GM18502 (cell line): ENCODE measurements at regions not wholly inside any gene's neighbourhood (a gene's known extent, or its start where the extent isn't known, plus 50 kb on each side); places are given as distances from the start of the nearest gene placed in this dataset.

ENCODE experiments used
- ATAC-seq: cut with Tn5 transposase; IDR thresholded peaks from one replicate; pipeline ENCODE4 v1.9.1; 2021; ENCODE audit warnings: mild to moderate bottlenecking; ENCODE audit not compliant: unreplicated experiment, poor library complexity

DNA sequence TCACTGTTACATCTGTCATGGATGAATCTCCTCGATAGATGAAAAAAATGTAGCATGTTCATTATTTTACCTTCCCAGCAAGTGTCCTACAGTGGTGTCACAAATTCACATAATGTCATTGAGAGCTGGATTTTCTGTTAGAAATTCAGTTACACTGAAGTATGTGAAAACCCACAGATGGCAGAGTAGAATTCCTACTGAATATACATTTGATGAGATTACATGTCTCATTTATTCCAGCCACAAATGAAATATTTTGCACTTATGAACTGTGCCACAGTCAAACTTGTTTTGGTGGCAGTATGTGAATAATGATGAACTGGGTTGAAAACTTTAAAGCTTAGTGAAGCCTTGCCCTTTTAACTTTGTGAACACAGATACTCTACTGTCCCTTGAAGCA lies 301.9 kb upstream of the DPYD start:
- ATAC-seq, result no peak

DNA sequence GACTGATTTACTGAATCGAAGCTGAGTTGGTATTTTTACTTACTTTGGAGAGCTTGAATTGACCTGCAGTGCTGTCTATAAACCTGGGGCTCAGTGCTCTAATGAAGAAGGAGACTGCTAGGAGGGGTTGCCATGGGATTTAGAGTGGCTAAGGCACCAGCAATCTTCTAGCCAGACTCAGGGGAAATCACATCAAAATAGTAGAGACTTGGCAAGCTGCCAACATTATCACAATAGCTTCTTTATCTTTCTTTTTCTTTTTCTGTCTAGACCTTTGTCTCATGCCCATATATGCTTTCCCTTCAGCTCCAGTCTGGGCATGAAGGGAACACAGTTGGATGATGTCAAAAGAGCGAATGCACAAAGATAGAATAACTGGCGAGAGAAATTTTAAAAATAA lies 301.1 kb upstream of the DPYD start:
- no peak for ATAC-seq

GRCh38 chr1:98217601-98218000 lies 296.8 kb upstream of the DPYD start:
- ATAC-seq, result no peak

GRCh38 chr1:98216304-98216703 lies 295.5 kb upstream of the DPYD start:
- ATAC-seq, result no peak

DNA sequence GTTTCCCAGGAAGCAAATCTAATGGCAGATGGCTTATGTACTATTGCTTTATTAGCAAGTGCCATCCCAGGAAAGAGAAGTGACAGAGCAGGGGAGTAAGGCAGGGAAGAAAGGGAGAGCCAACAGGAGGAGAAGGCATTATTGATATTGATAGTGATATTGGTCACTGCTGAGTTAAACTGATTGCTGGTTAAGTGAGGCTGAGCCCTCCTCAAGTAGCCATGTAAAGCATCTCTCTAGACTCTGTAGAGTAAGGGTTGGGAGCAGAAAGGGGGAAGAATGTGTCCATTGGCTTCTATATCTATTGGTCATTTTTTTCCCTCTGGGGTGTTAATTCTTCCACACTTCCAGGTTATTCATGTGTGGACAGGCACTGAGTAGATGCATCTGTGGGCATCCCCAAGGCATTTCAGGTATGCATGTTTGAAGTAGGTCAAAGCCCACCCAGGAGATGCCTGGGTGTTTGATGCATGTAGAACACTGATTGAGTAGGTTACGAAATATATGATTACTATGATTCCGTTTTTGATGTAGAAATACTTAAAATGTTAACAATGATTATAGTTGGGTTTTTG lies 290.5 kb upstream of the DPYD start:
- ATAC-seq, result no peak

DNA sequence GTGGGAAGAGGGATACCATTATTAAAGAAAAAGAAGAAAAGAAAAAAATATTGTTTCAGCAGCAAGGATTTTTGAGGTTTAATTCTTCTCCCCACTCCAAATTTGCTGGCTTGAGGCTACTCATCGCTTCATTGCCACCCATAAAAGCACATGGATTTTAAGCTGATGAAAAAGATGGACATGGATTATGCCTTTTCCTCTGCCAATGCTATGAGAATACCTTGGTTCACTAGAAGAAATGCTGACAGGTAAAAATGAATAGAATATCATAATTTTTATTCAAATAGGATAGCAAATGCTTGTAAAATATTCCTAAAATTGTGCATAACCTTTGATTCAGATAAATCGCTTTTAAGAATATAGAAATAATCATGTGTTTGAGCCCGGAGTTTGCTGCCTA lies 289.7 kb upstream of the DPYD start:
- no peak for ATAC-seq

DNA sequence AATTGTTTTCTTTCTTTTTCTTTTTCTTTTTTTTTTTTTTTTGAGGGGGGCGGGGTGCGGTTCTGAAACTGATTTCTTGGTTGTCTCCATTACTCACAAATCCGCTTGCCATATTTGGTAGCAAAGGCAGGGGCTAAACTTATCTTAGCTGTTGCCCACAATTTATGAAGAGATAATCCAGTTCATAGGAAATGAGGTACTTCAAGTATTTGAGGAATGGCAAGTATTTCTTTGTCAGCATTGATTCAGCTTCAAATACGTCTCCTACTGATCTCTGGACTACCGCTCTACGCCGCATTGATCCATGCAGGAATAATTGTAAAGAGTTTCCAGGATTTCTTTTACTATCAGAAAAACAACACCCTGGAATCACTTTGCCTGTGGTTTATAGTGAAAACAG lies 289.2 kb upstream of the DPYD start:
- ATAC-seq, result no peak

DNA sequence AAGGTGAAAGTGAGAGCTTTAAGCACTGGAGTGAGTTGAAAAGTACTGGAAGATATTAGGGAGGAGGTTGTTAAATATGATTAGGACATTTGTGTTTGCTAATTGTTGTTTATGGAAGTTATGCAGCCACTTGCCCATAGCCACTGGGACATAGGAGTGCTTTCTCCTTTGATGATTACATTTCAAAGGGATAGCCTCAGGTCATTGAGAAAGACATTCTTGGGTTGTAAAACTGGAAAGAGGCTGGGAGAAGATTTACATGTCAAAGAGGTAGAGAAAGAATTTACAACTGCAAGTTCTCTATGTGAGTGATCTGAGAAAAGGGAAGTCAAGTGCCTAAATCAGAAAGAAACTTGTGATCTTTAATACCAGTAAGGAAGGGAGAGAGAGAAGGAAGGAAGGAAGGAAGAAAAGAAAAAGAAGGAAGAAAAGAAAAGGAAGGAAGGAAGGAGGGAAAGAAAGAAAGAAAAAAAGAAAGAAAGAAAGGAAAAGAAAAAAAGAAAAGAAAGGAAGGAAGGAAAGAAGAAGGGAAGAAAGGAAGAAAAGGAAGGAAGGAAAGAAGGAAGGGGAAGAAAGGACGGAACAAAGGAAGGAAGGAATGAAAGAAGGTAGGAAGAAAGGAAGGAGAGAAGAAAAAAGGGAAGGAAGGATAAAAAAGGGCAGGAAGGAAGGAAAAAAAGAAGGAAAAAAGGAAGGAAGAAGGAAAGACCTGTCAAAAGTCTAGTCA lies 284.6 kb upstream of the DPYD start:
- ATAC-seq, result no peak

DNA sequence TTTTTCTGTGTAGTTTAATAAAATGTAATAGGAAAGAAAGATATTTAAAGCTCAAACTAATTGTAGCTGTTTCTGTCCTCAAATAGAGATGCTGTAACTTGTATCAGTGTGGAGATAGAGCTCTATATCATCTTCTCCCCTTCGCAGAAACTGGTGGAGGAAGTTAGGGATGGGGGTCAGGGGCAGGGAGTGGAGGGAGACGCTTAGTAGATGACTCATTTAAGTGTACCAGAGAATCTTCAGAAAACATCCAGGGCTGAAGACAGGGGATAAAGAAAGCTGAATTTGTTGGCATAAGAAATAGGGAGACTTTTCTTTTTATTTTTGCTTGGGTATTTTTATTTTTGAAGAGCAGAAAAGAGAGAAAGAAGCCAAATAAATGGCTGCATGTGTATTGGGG lies 282.6 kb upstream of the DPYD start:
- no peak for ATAC-seq

DNA sequence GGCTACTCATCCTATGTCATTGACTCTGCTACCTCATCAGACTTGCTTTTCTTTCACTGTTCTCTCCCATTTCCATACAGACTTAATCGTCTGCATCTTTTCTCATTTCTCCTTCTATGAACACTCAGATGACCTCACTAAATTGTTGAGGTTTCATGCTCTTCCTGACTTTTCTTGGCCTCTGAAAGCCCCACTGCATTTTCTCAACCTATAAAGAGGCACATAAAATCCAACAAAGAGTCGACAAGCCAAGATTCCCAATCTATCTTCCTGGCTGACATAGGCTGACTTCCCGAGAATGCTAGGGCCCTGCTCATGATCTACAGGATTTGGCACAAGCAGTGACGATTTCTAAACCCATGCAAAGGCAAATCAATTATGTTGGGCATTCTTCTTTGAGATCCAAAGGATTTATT lies 280.8 kb upstream of the DPYD start:
- no peak for ATAC-seq

GRCh38 chr1:98197356-98197755 lies 276.5 kb upstream of the DPYD start:
- ATAC-seq, result no peak

GRCh38 chr1:98196012-98196411 lies 275.2 kb upstream of the DPYD start:
- no peak for ATAC-seq

GRCh38 chr1:98188774-98189173 lies 267.9 kb upstream of the DPYD start:
- ATAC-seq, result no peak

- ATAC-seq, result no peak
Measured at GRCh38 chr1:98184856-98185255, 264.0 kb upstream of the DPYD start.

DNA sequence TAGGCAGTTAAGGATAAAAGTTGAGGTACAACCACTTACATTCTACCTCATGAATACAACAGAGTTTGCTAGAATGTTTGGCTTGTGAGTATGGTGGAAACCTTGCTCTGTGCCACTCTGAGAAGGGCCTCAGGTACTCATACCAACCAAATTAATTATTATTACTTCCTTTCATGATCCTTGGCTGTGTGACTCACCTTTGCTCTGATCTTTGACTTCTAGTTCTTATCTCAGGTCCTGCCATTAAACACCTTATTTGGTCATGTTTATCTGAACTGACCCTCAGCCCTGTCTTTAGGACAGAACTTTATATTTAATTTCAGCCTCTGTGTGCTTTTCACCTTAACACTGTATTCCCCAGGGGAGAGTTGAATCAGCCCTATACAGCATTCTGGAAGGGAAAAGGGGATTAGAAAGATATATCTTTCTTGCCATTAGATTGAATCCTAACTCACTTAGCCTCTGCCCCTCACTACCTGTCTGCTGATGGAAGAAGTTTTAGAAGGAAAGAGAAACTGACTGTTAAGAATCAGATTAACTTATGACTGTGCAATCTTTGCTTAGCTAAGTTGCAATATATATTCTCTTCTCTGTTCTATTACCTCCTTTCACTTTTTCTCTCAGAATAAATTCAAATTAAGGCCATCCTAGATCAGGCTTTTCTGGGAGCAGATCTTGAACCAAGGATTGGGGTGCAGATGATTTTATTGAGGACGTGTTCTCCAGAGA lies 260.4 kb upstream of the DPYD start:
- no peak for ATAC-seq

DNA sequence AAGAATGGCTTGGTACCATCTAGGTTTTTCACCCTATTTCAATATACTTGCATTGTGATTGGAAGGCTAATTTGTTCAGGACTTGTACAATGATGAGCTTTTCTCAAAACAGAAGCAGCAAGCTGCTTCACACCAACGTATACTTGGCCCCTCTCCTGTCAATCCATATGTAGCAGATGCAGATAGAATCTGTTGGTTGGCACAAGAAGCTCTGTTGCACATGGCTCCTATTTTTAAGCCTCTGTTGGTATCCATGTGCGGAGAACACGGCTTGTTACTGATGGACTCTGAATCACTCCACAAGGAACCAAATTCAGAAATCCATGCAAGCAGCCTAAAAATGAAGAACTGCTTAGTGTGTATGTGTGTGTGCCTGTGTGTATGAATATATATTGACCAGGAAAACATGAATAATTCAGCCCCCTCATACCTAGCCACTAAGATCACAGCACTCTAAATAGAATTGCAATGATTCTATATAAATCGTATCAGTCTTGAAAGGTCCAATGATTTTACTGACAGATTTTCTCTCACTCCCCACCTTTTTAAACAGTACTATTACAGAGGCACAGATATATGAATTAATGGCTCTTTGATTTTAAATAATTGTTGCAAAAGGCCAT lies 258.4 kb upstream of the DPYD start:
- ATAC-seq, result no peak

- no peak for ATAC-seq
Measured at GRCh38 chr1:98177751-98178150, 256.9 kb upstream of the DPYD start.

GRCh38 chr1:98176936-98177335 lies 256.1 kb upstream of the DPYD start:
- ATAC-seq, result no peak

GRCh38 chr1:98176414-98176813 lies 255.6 kb upstream of the DPYD start:
- ATAC-seq, result no peak

DNA sequence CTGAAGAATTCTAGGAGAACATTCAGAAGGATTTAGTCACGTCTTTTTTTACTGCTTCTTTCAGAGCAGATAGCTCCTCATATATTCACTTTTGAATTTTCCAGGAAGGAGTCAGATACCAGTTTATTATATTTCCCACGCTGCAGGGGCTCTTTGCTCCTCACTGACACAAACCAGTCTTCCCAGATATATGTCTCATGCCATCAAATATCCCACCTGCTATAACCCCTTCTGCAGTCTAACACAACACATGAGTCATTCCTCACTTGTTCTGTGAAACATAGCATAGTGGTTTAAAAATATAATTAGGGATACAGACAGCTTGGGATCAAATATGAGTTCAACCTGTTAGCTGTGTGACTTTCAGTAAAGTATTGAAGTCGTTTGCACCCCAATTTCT lies 251.7 kb upstream of the DPYD start:
- no peak for ATAC-seq

GRCh38 chr1:98172022-98172421 lies 251.2 kb upstream of the DPYD start:
- ATAC-seq, result no peak
